HepG2 (cell line): ENCODE measurements at regions not wholly inside any gene's neighbourhood (a gene's known extent, or its start where the extent isn't known, plus 50 kb on each side); places are given as distances from the start of the nearest gene placed in this dataset.
A peak's percentile ranks its signal among the peaks of the same experiment; 100 is the strongest.
"Not testable (repeated sequence)": the region's sequence is repeated elsewhere in the genome, so short reads cannot be mapped to it uniquely, and the experiment has no call there.

Experiments used
- ELF3 ChIP-seq: IDR thresholded peaks from 2 replicates; pipeline ENCODE4 v1.6.1; 2016; ENCODE audit warnings: missing genetic modification reagents, missing compliant biosample characterization
- GLI4 ChIP-seq: sonication (generic); formaldehyde crosslinking; IDR thresholded peaks from 2 replicates; pipeline ENCODE4 v1.5.1; 2020; ENCODE audit warnings: missing genetic modification reagents, mild to moderate bottlenecking, moderate library complexity, borderline replicate concordance
- SOX13 ChIP-seq, 3 experiments: fragments of 450-650 bp in 1 of 3; sonication (generic) in 1 of 3; formaldehyde crosslinking in 1 of 3; IDR thresholded peaks in 2 of 3; conservative IDR thresholded peaks in 1 of 3; 2 replicates each; pipeline versions ENCODE4 v1.5.0 to v1.6.1; 2016 to 2020; ENCODE audit warnings: antibody characterized with exemption in 1 of 3, mild to moderate bottlenecking in 1 of 3, missing compliant biosample characterization in 1 of 3, missing genetic modification reagents in 1 of 3, moderate library complexity in 1 of 3
- TF ChIP-seq, protein P1 (sequence below): IDR thresholded peaks from 2 replicates; pipeline ENCODE4 v1.6.1; 2018; ENCODE audit warnings: missing genetic modification reagents, mild to moderate bottlenecking, missing compliant biosample characterization

DNA sequence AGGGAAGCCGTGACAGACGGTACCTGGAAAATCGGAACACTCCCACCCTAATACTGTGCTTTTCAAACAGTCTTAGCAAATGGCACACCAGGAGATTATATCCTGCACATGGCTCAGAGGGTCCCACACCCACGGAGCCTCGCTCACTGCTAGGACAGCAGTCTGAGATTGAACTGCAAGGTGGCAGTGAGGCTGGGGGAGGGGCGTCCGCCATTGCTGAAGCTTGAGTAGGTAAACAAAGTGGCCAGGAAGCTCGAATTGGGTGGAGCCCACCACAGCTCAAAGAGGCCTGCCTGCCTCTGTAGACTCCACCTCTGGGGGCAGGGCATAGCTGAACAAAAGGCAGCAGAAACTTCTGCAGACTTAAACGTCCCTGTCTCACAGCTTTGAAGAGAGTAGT, 50.1 kb upstream of the SESTD1 start (continued):
- peak; percentile 29; the same call in 1 of the 2 replicates for TF ChIP-seq GLI4 (CRISPR knock-in tag)
- TF ChIP-seq, protein P1, sequence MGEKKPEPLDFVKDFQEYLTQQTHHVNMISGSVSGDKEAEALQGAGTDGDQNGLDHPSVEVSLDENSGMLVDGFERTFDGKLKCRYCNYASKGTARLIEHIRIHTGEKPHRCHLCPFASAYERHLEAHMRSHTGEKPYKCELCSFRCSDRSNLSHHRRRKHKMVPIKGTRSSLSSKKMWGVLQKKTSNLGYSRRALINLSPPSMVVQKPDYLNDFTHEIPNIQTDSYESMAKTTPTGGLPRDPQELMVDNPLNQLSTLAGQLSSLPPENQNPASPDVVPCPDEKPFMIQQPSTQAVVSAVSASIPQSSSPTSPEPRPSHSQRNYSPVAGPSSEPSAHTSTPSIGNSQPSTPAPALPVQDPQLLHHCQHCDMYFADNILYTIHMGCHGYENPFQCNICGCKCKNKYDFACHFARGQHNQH (CRISPR knock-in tag), result peak; percentile 24; the same call in 1 of the 2 replicates
- peak; percentile 38; the same call in 1 of the 2 replicates for TF ChIP-seq ELF3
- TF ChIP-seq SOX13 (IDR thresholded peaks at IDR 0.05), result not testable (repeated sequence)
- peak in 1 of 2 experiments; percentile 27; a peak in 1 of 4 replicates for TF ChIP-seq SOX13 (CRISPR knock-in tag; conservative IDR thresholded peaks at IDR 0.05 in 1 of 2, IDR thresholded peaks at IDR 0.05 in 1 of 2)
- TF ChIP-seq, all 625 proteins: peak for 22; not testable (repeated sequence) for 603
